ENCODE measurements at regions not wholly inside any gene's neighbourhood (a gene's known extent, or its start where the extent isn't known, plus 50 kb on each side); places are given as distances from the start of the nearest gene placed in this dataset.

GRCh38 chr6:90997076-90997475 lies 410.2 kb upstream of the MAP3K7 start:
- 74 to 75% methylated on average over 4 of the region's 4 CpGs for WGBS, 2 donors
- H3K4me1 ChIP-seq = no peaks in the 10 kb centered on the region
- TF ChIP-seq POLR2AphosphoS5 (IDR thresholded peaks at IDR 0.05) (no peak), EP300 (IDR thresholded peaks at IDR 0.05) (no peak), CTCF (IDR thresholded peaks at IDR 0.05) (no peak), POLR2A (IDR thresholded peaks at IDR 0.05) (no peak)
- no peaks in the 10 kb centered on the region for H3K36me3 ChIP-seq
- no peak overlapping the region for H3K4me3 ChIP-seq
- no peak overlapping the region for H3K27ac ChIP-seq
- no peak for ATAC-seq (ENCODE audit: low FRiP score in 2 of 2)
- no peaks in the 10 kb centered on the region for H3K9me3 ChIP-seq
- no peaks in the 10 kb centered on the region for H3K27me3 ChIP-seq
- no peak for DNase-seq

- H3K4me1 ChIP-seq = no peaks in the 10 kb centered on the region
- ATAC-seq (ENCODE audit: low FRiP score in 2 of 2) = no peak
- WGBS, 2 donors = 53 to 73% methylated on average over 3 of the region's 3 CpGs
- H3K27me3 ChIP-seq = no peaks in the 10 kb centered on the region
- H3K9me3 ChIP-seq = no peaks in the 10 kb centered on the region
- no peak overlapping the region for H3K4me3 ChIP-seq
- no peak for DNase-seq
- H3K36me3 ChIP-seq = no peaks in the 10 kb centered on the region
- TF ChIP-seq POLR2AphosphoS5 (IDR thresholded peaks at IDR 0.05) = no peak
- TF ChIP-seq CTCF (IDR thresholded peaks at IDR 0.05) = no peak
- no peak for TF ChIP-seq EP300 (IDR thresholded peaks at IDR 0.05)
- no peak for TF ChIP-seq POLR2A (IDR thresholded peaks at IDR 0.05)
- no peak overlapping the region for H3K27ac ChIP-seq
Measured at GRCh38 chr6:90993770-90994169, 406.9 kb upstream of the MAP3K7 start.

GRCh38 chr6:90989763-90990162 lies 402.9 kb upstream of the MAP3K7 start:
- 74 to 81% methylated on average over 5 of the region's 5 CpGs for WGBS, 2 donors
- H3K9me3 ChIP-seq = no peaks in the 10 kb centered on the region

GRCh38 chr6:90984066-90984465 lies 397.2 kb upstream of the MAP3K7 start:
- Histone ChIP-seq H3K27ac (no peak overlapping the region), H3K36me3 (no peaks in the 10 kb centered on the region), H3K9me3 (no peaks in the 10 kb centered on the region), H3K4me1 (no peaks in the 10 kb centered on the region), H3K27me3 (no peaks in the 10 kb centered on the region), H3K4me3 (no peak overlapping the region)
- ATAC-seq (ENCODE audit: low FRiP score in 2 of 2) (no peak), DNase-seq (no peak)
- TF ChIP-seq CTCF (IDR thresholded peaks at IDR 0.05) (no peak), POLR2AphosphoS5 (IDR thresholded peaks at IDR 0.05) (no peak), EP300 (IDR thresholded peaks at IDR 0.05) (no peak), POLR2A (IDR thresholded peaks at IDR 0.05) (no peak)
- WGBS, 2 donors = 69 to 90% methylated on average over 3 of the region's 3 CpGs

More at GRCh38 chr6:90989763-90990162, 402.9 kb upstream of the MAP3K7 start:
- no peak for ATAC-seq (ENCODE audit: low FRiP score in 2 of 2)
- no peak for TF ChIP-seq POLR2AphosphoS5 (IDR thresholded peaks at IDR 0.05)
- TF ChIP-seq EP300 (IDR thresholded peaks at IDR 0.05) = no peak
- no peak for TF ChIP-seq POLR2A (IDR thresholded peaks at IDR 0.05)
- no peak for TF ChIP-seq CTCF (IDR thresholded peaks at IDR 0.05)
- Histone ChIP-seq H3K4me1 (no peaks in the 10 kb centered on the region), H3K27ac (no peak overlapping the region), H3K27me3 (no peaks in the 10 kb centered on the region), H3K36me3 (no peaks in the 10 kb centered on the region), H3K4me3 (no peak overlapping the region)
- no peak for DNase-seq

DNA sequence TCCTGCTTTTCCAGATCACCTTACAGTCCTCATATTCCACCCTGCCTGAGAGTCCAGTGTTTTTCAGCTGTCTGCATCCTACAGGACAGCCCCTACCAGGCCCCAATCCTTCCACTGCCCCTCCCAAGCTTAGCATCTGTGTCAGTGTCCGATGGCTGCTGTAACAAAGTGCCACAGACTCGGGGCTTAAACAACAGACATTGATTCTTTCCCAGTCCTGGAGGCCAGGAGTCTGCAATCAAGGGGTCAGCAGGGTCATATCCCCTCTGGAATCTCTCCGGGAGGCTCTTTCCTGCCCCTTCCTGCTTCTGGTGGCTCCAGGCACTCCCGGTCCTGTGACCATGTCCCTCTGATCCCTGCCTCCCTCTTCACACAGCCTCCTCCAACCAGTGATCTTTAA lies 396.6 kb upstream of the MAP3K7 start:
- DNase-seq (no peak), ATAC-seq (ENCODE audit: low FRiP score in 2 of 2) (no peak)
- no peaks in the 10 kb centered on the region for H3K36me3 ChIP-seq
- H3K9me3 ChIP-seq = no peaks in the 10 kb centered on the region
- H3K4me3 ChIP-seq = no peak overlapping the region
- no peak overlapping the region for H3K27ac ChIP-seq
- TF ChIP-seq EP300 (IDR thresholded peaks at IDR 0.05) = no peak
- no peak for TF ChIP-seq POLR2A (IDR thresholded peaks at IDR 0.05)
- no peak for TF ChIP-seq POLR2AphosphoS5 (IDR thresholded peaks at IDR 0.05)
- TF ChIP-seq CTCF (IDR thresholded peaks at IDR 0.05) = no peak
- 47 to 64% methylated on average over 4 of the region's 4 CpGs for WGBS, 2 donors
- no peaks in the 10 kb centered on the region for H3K4me1 ChIP-seq
- no peaks in the 10 kb centered on the region for H3K27me3 ChIP-seq

Measured in upper lobe of left lung (tissue), 6 donors.